B cell (primary cell): ENCODE measurements at regions not wholly inside any gene's neighbourhood (a gene's known extent, or its start where the extent isn't known, plus 50 kb on each side); places are given as distances from the start of the nearest gene placed in this dataset.

Experiments
- ATAC-seq: fragments of 200-7000 bp; cut with Tn5 transposase; one replicate; pipeline ENCODE4 v1.10.0; 2021; ENCODE audit warnings: low read depth, mild to moderate bottlenecking, moderate number of reproducible peaks, moderate library complexity
- CTCF ChIA-PET: fragments of 350-600 bp; sonication (Branson Sonifier 250); formaldehyde crosslinking; loops from one replicate; lab custom pipeline; 2021; ENCODE audit warnings: antibody characterized with exemption, inconsistent platforms; lab: Charles Lee
- POLR2A ChIA-PET: fragments of 350-600 bp; sonication (Branson Sonifier 250); formaldehyde crosslinking; loops from one replicate; lab custom pipeline; 2021; ENCODE audit warnings: antibody characterized with exemption; lab: Charles Lee
- DNase-seq: peaks from one replicate; pipeline ENCODE4 v3.0.0; 2013
- H2AFZ ChIP-seq: 2 replicates; pipeline ENCODE4 v1.6.1; 2012; ENCODE audit warnings: mild to moderate bottlenecking, low read depth, low read length; ENCODE audit not compliant: insufficient read depth, poor library complexity, severe bottlenecking
- H3K27ac ChIP-seq, 2 donors: 1 replicate in 1 of 2; 2 replicates in 1 of 2; pipeline ENCODE4 v1.5.1; 2012 to 2013; ENCODE audit warnings: low read length in 2 of 2, mild to moderate bottlenecking in 2 of 2, moderate library complexity in 1 of 2
- H3K27me3 ChIP-seq, 4 experiments: fragments of 200-600 bp in 1 of 4; sonication (generic) in 1 of 4; replicated peaks in 1 of 4; 1 replicate in 2 of 4; 2 replicates in 2 of 4; pipeline versions ENCODE4 v1.6.1 to v1.7.0; 2013 to 2016; ENCODE audit warnings: low read length in 3 of 4, mild to moderate bottlenecking in 2 of 4, mixed read lengths in 1 of 4, moderate library complexity in 1 of 4; ENCODE audit not compliant: insufficient read depth in 4 of 4, control insufficient read depth in 3 of 4; ENCODE audit errors: control extremely low read depth in 1 of 4
- H3K36me3 ChIP-seq, 2 experiments: replicated peaks in 1 of 2; 1 replicate in 1 of 2; 2 replicates in 1 of 2; pipeline versions ENCODE4 v1.6.1 to v1.7.1; 2013; ENCODE audit warnings: low read length in 1 of 2; ENCODE audit not compliant: insufficient read depth in 2 of 2, control insufficient read depth in 1 of 2; ENCODE audit errors: control extremely low read depth in 1 of 2, extremely low read depth in 1 of 2
- H3K4me1 ChIP-seq, 2 donors: fragments of 200-600 bp in 1 of 2; sonication (generic) in 1 of 2; 1 replicate in 1 of 2; 2 replicates in 1 of 2; pipeline versions ENCODE4 v1.5.1 to v1.6.1; 2013 to 2017; ENCODE audit warnings: low read length in 2 of 2; ENCODE audit not compliant: control insufficient read depth in 2 of 2, insufficient read depth in 2 of 2
- H3K4me2 ChIP-seq: replicated peaks from 2 replicates; pipeline ENCODE3; 2012; ENCODE audit warnings: mild to moderate bottlenecking, low read depth, low read length; ENCODE audit not compliant: poor library complexity, severe bottlenecking
- H3K4me3 ChIP-seq, 5 experiments: fragments of 200-600 bp in 1 of 5; sonication (generic) in 1 of 5; 1 replicate in 3 of 5; 2 replicates in 2 of 5; pipeline versions ENCODE4 v1.5.1 to v1.7.0; 2011 to 2016; ENCODE audit warnings: low read length in 4 of 5, mild to moderate bottlenecking in 4 of 5, low read depth in 2 of 5, control low read depth in 1 of 5, moderate library complexity in 1 of 5; ENCODE audit not compliant: insufficient read depth in 1 of 5; ENCODE audit errors: control extremely low read depth in 1 of 5, extremely low read depth in 1 of 5
- H3K79me2 ChIP-seq: fragments of 200-600 bp; sonication (generic); one replicate; pipeline ENCODE4 v1.6.0; 2016; ENCODE audit warnings: low read length; ENCODE audit not compliant: control insufficient read depth, insufficient read depth
- H3K9ac ChIP-seq: fragments of 200-600 bp; sonication (generic); 2 replicates; pipeline ENCODE4 v1.6.1; 2017; ENCODE audit warnings: mild to moderate bottlenecking, low read length, moderate library complexity
- H3K9me3 ChIP-seq, 3 donors: one replicate each; pipeline versions ENCODE4 v1.6.1 to v1.7.1; 2013; ENCODE audit warnings: low read length in 2 of 3; ENCODE audit not compliant: control insufficient read depth in 2 of 3, insufficient read depth in 1 of 3; ENCODE audit errors: control extremely low read depth in 1 of 3
- H4K20me1 ChIP-seq: 2 replicates; pipeline ENCODE4 v1.6.0; 2012; ENCODE audit warnings: mild to moderate bottlenecking, low read length; ENCODE audit not compliant: insufficient read depth, control insufficient read depth, poor library complexity, severe bottlenecking
- H3K27ac Mint-ChIP-seq: one replicate; pipeline ENCODE4 v1.8.0; 2021; ENCODE audit warnings: mixed read lengths
- H3K27me3 Mint-ChIP-seq: one replicate; pipeline ENCODE4 v1.8.0; 2021; ENCODE audit warnings: mixed read lengths
- H3K4me1 Mint-ChIP-seq: one replicate; pipeline ENCODE4 v1.8.0; 2021; ENCODE audit warnings: mixed read lengths
- H3K4me3 Mint-ChIP-seq: one replicate; pipeline ENCODE4 v1.8.0; 2021; ENCODE audit warnings: mixed read lengths
- H3K9me3 Mint-ChIP-seq: one replicate; pipeline ENCODE4 v1.8.0; 2022; ENCODE audit warnings: mixed read lengths; ENCODE audit not compliant: insufficient read depth
- EZH2 ChIP-seq: IDR thresholded peaks from 2 replicates; pipeline ENCODE4 v1.6.1; 2012; ENCODE audit warnings: borderline replicate concordance, low read depth, mild to moderate bottlenecking, moderate library complexity, low read length; ENCODE audit not compliant: insufficient read depth, poor library complexity, severe bottlenecking
- WGBS: methylation state at CpG from one replicate; pipeline ENCODE4 v1.1.5; 2013; ENCODE audit warnings: missing lambda C conversion rate; ENCODE audit not compliant: insufficient coverage; 5-methylcytosine and 5-hydroxymethylcytosine counted together
- intact Hi-C: fragments of 100-400 bp; cut with micrococcal nuclease; formaldehyde crosslinking; loops from one replicate; pipeline ENCODE4 v1.10.0; 2022
- TF ChIP-seq, protein P1 (sequence below): fragments of 200-600 bp; IDR thresholded peaks from one replicate; pipeline ENCODE4 v1.8.0; 2022; ENCODE audit warnings: antibody characterized with exemption, mild to moderate bottlenecking

GRCh38 chr2:51304311-51304710 is 272.4 kb upstream of the NRXN1 start:
- ATAC-seq (no peak), DNase-seq (no peak)
- H2AFZ ChIP-seq, result no peak overlapping the region
- Mint-ChIP-seq H3K27ac (no peak overlapping the region), H3K9me3 (no peaks in the 10 kb centered on the region), H3K4me3 (no peak overlapping the region), H3K27me3 (no peaks in the 10 kb centered on the region), H3K4me1 (no peaks in the 10 kb centered on the region)
- no peak overlapping the region for H3K4me3 ChIP-seq
- intact Hi-C loops, result no loop called here
- ChIA-PET POLR2A (no interaction called here), CTCF (no interaction called here)
- H3K4me2 ChIP-seq, result no peak overlapping the region
- TF ChIP-seq, protein P1, sequence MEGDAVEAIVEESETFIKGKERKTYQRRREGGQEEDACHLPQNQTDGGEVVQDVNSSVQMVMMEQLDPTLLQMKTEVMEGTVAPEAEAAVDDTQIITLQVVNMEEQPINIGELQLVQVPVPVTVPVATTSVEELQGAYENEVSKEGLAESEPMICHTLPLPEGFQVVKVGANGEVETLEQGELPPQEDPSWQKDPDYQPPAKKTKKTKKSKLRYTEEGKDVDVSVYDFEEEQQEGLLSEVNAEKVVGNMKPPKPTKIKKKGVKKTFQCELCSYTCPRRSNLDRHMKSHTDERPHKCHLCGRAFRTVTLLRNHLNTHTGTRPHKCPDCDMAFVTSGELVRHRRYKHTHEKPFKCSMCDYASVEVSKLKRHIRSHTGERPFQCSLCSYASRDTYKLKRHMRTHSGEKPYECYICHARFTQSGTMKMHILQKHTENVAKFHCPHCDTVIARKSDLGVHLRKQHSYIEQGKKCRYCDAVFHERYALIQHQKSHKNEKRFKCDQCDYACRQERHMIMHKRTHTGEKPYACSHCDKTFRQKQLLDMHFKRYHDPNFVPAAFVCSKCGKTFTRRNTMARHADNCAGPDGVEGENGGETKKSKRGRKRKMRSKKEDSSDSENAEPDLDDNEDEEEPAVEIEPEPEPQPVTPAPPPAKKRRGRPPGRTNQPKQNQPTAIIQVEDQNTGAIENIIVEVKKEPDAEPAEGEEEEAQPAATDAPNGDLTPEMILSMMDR, result no peak
- no peak for TF ChIP-seq EZH2
- H3K4me1 ChIP-seq, result no peaks in the 10 kb centered on the region
- no peak overlapping the region for H3K27ac ChIP-seq
- H3K9ac ChIP-seq, result no peak overlapping the region
- no peaks in the 10 kb centered on the region for H3K79me2 ChIP-seq
- H4K20me1 ChIP-seq, result no peaks in the 10 kb centered on the region
- H3K27me3 ChIP-seq, result no peaks in the 10 kb centered on the region
- WGBS, result 80% methylated on average over 1 of the region's 1 CpG
- no peaks in the 10 kb centered on the region for H3K36me3 ChIP-seq
- H3K9me3 ChIP-seq, result peaks cover 0 to 1% (median 0%) of the 10 kb centered on the region in 3 donors

DNA sequence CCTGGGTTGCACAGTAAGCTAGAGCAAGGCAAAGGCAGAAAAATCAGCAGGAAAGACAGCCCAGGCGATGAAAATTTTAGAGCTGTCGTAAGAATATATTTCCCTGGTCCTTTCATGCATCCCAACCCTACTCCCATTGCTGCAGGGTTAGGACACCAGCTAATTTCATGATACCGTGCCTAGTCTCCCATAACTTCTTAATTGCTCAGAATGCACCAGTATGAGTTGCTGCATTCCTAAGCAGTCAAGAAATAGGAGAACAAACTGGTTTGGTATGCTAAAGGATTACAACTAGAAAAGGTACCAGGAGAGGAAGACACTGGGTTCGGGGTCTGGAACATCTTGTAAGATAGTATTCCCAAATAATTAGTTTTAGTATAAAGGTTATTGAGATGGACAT is 269.4 kb upstream of the NRXN1 start:
- ChIA-PET POLR2A (no interaction called here), CTCF (no interaction called here)
- no peak for TF ChIP-seq EZH2
- TF ChIP-seq, protein P1, result no peak
- Histone ChIP-seq H3K79me2 (no peaks in the 10 kb centered on the region), H2AFZ (no peak overlapping the region), H3K4me3 (no peak overlapping the region), H3K4me2 (no peak overlapping the region), H3K36me3 (no peaks in the 10 kb centered on the region), H3K9me3 (no peaks in the 10 kb centered on the region), H4K20me1 (no peaks in the 10 kb centered on the region), H3K9ac (no peak overlapping the region), H3K27ac (no peak overlapping the region), H3K4me1 (no peaks in the 10 kb centered on the region), H3K27me3 (no peaks in the 10 kb centered on the region)
- DNase-seq (no peak), ATAC-seq (no peak)
- Mint-ChIP-seq H3K9me3 (no peaks in the 10 kb centered on the region), H3K4me3 (no peak overlapping the region), H3K27ac (no peak overlapping the region), H3K4me1 (no peaks in the 10 kb centered on the region), H3K27me3 (no peaks in the 10 kb centered on the region)
- WGBS, result 76% methylated on average over 3 of the region's 4 CpGs
- intact Hi-C loops, result no loop called here
